ENCODE measurements at regions not wholly inside any gene's neighbourhood (a gene's known extent, or its start where the extent isn't known, plus 50 kb on each side); places are given as distances from the start of the nearest gene placed in this dataset.
"Not testable (repeated sequence)": the region's sequence is repeated elsewhere in the genome, so short reads cannot be mapped to it uniquely, and the experiment has no call there.

DNA sequence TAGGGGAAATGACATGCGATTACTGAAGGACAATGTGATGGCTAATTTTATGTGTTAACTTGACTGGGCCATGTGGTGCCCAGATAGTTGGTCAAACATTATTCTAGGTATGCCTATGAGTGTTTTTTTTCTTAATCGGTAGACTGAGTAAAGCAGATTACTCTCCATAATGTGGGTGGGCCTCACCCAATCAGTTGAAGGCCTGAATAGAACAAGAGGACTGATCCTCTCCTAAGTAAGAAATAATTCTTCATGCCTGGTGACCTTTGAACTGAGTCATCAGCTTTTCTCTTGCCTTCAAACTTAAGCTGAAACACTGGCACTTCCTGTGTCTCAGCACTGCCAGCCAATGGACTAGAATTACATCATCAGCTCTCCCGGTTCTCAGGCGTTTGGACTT, 164.0 kb upstream of the FGF13 start:
- no peak overlapping the region for H3K27ac Mint-ChIP-seq (ENCODE audit: unreplicated experiment)
- H3K36me3 Mint-ChIP-seq (ENCODE audit: low read depth): no peaks in the 10 kb centered on the region
- H3K4me1 Mint-ChIP-seq (ENCODE audit: low read depth): no peaks in the 10 kb centered on the region
- no peak for DNase-seq (ENCODE audit: low spot score)
- no peaks in the 10 kb centered on the region for H3K27me3 Mint-ChIP-seq (ENCODE audit: low read depth)
- peaks cover 45% of the 10 kb centered on the region for H3K9me3 Mint-ChIP-seq (ENCODE audit: low read depth)
- TF ChIP-seq, protein P1, sequence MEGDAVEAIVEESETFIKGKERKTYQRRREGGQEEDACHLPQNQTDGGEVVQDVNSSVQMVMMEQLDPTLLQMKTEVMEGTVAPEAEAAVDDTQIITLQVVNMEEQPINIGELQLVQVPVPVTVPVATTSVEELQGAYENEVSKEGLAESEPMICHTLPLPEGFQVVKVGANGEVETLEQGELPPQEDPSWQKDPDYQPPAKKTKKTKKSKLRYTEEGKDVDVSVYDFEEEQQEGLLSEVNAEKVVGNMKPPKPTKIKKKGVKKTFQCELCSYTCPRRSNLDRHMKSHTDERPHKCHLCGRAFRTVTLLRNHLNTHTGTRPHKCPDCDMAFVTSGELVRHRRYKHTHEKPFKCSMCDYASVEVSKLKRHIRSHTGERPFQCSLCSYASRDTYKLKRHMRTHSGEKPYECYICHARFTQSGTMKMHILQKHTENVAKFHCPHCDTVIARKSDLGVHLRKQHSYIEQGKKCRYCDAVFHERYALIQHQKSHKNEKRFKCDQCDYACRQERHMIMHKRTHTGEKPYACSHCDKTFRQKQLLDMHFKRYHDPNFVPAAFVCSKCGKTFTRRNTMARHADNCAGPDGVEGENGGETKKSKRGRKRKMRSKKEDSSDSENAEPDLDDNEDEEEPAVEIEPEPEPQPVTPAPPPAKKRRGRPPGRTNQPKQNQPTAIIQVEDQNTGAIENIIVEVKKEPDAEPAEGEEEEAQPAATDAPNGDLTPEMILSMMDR (IDR thresholded peaks at IDR 0.05): no peak
- no peak overlapping the region for H3K4me3 Mint-ChIP-seq (ENCODE audit: unreplicated experiment)

DNA sequence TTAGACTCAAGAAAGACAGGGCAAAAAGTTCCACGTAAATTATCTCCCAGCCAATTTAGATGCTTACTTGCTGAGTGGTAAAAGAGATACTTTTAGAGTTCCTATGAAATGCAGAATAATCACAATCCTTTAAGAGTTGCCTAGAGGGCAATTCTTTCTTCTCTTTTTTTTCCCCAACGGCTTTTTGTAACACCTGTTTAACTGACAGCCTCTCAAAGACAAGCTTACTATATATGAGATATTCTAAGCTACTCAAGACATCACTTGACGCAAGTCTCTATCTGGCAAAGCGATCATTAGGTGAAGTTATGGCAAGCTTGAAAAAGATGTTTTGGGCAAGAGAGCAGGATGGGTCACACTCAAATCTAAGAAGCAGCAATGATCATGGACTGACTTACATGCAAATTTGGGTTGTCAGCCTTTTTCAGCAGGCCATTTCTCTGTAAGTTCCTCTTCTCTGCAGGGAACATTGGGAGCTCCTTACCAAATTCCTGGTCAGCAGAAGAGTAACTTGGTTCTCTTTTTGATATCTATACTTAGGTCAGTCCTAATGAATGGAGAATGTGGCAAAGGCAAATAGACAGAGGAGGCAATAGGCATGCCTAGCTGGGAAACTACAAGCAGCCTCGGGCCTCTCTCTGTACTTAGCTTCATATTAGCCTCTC, 162.9 kb upstream of the FGF13 start:
- H3K27me3 Mint-ChIP-seq (ENCODE audit: low read depth): no peaks in the 10 kb centered on the region
- TF ChIP-seq, protein P1 (IDR thresholded peaks at IDR 0.05): no peak
- H3K9me3 Mint-ChIP-seq (ENCODE audit: low read depth): peaks cover 41% of the 10 kb centered on the region
- no peaks in the 10 kb centered on the region for H3K36me3 Mint-ChIP-seq (ENCODE audit: low read depth)
- H3K27ac Mint-ChIP-seq (ENCODE audit: unreplicated experiment): no peak overlapping the region
- no peak for DNase-seq (ENCODE audit: low spot score)
- H3K4me1 Mint-ChIP-seq (ENCODE audit: low read depth): no peaks in the 10 kb centered on the region
- H3K4me3 Mint-ChIP-seq (ENCODE audit: unreplicated experiment): no peak overlapping the region

DNA sequence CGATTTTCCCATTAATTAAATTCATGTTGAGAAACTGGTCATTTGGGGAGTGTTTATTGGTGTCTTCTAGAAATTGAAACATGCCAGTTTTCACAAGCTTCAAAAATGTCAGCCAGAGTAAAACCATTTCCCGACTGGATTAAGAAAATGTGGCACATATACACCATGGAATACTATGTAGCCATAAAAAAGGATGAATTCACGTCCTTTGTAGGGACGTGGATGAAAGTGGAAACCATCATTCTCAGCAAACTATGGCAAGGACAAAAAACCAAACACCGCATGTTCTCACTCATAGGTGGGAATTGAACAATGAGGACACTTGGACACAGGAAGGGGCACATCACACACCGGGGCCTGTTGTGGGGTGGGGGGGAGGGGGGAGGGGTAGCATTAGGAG, 162.1 kb upstream of the FGF13 start:
- H3K9me3 Mint-ChIP-seq (ENCODE audit: low read depth): peaks cover 34% of the 10 kb centered on the region
- H3K36me3 Mint-ChIP-seq (ENCODE audit: low read depth); DNase-seq (ENCODE audit: low spot score); H3K4me1 Mint-ChIP-seq (ENCODE audit: low read depth); H3K27ac Mint-ChIP-seq (ENCODE audit: unreplicated experiment); H3K4me3 Mint-ChIP-seq (ENCODE audit: unreplicated experiment); H3K27me3 Mint-ChIP-seq (ENCODE audit: low read depth): not testable (repeated sequence)

DNA sequence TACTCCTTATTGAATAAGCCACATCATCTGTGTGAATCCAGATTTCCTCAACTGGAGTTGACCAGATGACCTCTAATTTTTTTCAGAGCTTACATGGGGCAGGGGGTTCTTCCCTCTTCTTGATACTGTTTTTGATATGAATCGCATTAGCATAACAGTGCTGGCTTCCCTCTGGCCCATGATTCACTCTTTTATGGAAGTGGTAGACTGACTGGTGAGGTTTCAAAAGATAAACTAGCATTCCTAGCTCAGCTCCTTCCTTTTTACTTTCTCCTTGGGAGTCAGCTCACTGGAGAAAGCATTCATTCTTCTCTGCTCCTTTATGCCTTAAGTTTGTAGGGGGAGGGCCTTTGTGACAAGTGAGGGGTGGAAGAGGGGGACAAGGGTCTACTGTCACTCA, 161.0 kb upstream of the FGF13 start:
- H3K4me3 Mint-ChIP-seq (ENCODE audit: unreplicated experiment): no peak overlapping the region
- TF ChIP-seq, protein P1 (IDR thresholded peaks at IDR 0.05): no peak
- H3K36me3 Mint-ChIP-seq (ENCODE audit: low read depth): no peaks in the 10 kb centered on the region
- H3K9me3 Mint-ChIP-seq (ENCODE audit: low read depth): peaks cover 30% of the 10 kb centered on the region
- no peaks in the 10 kb centered on the region for H3K27me3 Mint-ChIP-seq (ENCODE audit: low read depth)
- no peak for DNase-seq (ENCODE audit: low spot score)
- H3K4me1 Mint-ChIP-seq (ENCODE audit: low read depth): no peaks in the 10 kb centered on the region
- H3K27ac Mint-ChIP-seq (ENCODE audit: unreplicated experiment): no peak overlapping the region

DNA sequence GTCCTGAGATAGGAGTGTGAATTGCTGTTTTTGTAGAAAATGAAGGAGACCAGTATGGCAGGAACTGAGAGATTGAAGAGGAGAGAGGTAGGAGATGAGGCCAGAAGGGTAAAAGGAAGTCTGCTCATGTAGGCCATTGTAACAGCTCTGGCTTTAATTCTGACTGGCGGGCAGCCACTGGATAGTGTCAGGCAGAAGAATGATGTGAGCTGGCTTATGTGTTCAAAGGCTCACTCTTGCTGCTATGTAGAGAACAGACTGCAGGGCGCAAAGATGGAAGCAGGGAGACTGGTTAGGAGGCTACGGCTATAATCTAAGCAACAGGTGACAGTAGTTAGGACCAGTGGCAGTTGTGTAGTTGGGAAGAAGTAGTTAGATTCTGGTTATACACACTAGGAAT, 160.2 kb upstream of the FGF13 start:
- TF ChIP-seq, protein P1 (IDR thresholded peaks at IDR 0.05): no peak
- H3K27ac Mint-ChIP-seq (ENCODE audit: unreplicated experiment): no peak overlapping the region
- H3K4me1 Mint-ChIP-seq (ENCODE audit: low read depth): no peaks in the 10 kb centered on the region
- H3K36me3 Mint-ChIP-seq (ENCODE audit: low read depth): no peaks in the 10 kb centered on the region
- H3K27me3 Mint-ChIP-seq (ENCODE audit: low read depth): no peaks in the 10 kb centered on the region
- no peak for DNase-seq (ENCODE audit: low spot score)
- H3K4me3 Mint-ChIP-seq (ENCODE audit: unreplicated experiment): no peak overlapping the region
- H3K9me3 Mint-ChIP-seq (ENCODE audit: low read depth): peaks cover 28% of the 10 kb centered on the region

DNA sequence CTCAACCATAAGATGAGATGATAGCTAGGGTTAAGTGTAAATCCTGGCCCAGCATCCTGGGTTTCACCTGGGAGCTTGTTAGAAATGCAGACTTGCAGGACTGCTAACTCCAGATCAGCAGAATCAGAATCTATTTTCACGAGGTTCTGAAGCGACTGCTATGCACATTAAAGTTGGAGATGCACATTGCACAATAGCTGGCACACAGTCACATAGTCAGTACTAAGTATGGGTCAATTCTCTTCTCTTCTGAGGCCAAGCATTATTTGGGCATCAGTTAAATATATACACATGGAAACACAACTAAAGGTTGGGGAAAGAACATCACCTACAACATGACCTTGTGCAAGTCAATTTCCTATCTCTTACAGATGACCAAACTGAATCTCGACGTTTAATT, 155.1 kb upstream of the FGF13 start:
- Mint-ChIP-seq H3K27me3 (ENCODE audit: low read depth) (no peaks in the 10 kb centered on the region), H3K4me3 (ENCODE audit: unreplicated experiment) (no peak overlapping the region), H3K4me1 (ENCODE audit: low read depth) (no peaks in the 10 kb centered on the region), H3K36me3 (ENCODE audit: low read depth) (no peaks in the 10 kb centered on the region), H3K27ac (ENCODE audit: unreplicated experiment) (no peak overlapping the region), H3K9me3 (ENCODE audit: low read depth) (peaks cover 11% of the 10 kb centered on the region)
- DNase-seq (ENCODE audit: low spot score): no peak
- TF ChIP-seq, protein P1 (IDR thresholded peaks at IDR 0.05): no peak
